ENCODE measurements at regions not wholly inside any gene's neighbourhood (a gene's known extent, or its start where the extent isn't known, plus 50 kb on each side); places are given as distances from the start of the nearest gene placed in this dataset.
A peak's percentile ranks its signal among the peaks of the same experiment; 100 is the strongest.
"Not testable (repeated sequence)": the region's sequence is repeated elsewhere in the genome, so short reads cannot be mapped to it uniquely, and the experiment has no call there.

DNA sequence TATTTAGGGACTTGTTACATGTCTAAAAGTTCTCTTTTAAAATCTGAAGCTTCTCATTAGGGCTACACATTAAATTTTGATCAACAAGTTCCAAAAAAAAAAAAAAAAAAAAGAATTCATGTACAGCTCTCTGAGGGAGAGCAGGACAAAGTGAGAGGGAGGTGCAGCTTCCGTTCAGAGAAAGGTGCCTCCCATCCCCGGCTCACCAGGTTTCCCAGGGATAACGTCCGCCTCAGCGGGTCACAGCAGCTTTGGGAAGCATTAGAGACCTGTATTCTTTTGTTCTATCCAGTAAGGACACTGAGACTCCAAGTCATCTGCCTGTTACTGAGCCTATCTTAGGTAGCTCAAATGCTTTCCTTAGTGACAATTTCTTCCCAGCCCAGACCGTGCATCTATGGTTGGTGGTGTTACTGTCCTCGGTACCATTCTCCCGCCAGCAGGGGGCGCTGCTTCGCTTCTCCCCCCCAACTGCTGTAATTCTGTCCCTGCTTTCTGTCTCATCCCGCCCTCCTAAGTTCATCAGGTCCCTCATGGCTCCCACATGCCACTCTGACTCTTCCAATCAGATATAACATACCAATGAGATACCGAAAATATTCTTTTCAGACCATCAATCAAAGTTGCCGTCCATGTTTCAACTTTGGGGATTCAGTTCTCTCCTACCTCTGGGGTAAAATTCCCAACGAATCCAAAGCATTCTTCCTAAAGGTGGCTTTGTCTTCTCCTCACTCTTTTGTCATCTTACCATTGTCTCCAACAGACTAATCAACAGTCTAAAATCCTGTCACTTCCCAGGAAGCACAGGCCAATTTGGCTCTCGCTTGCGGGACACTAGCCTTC is 466.5 kb downstream of the METTL4 start:
- peak in 2 of 3 experiments; percentile 4 to 9 for DNase-seq (ENCODE audit: low read depth in 3 of 3)

DNA sequence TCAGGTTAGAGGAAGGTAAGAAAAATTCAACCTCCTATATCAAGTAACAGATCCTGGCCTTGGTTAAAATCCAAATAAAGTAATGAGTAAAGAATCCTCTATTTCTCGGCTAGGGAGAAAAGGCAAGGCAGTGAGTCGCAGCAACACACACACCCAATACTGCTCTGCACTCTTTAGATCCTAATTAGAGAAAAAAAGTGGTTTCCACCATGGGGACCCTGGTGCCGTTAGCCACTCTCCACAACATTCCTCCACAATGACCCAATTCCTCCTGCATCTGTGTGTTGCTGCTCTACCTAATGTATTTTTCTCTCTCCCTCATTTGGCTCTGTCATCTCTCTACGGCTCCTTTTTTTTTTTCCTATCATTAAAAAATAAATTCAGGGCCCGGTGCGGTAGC is 462.7 kb downstream of the METTL4 start:
- DNase-seq (ENCODE audit: low read depth in 3 of 3): no peak

DNA sequence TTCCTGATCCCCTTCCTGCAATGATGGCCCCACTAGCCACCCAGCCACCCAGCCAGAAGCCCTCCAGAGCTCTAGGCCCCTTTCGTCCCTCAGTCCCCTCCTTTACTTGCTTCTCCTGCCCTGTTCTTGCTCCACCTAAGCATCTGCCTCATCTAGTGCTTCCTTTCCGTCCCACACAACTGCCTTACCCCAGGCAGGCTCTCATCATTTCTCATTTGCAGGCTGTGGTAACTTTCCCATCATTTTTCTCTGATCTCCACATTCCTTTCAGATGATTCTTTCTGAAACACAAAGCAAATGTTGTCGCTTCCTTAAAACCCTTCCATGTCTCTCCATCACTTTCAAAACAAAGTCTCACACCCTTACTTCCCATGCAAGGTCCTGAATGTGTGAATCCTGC is 459.8 kb downstream of the METTL4 start:
- DNase-seq (ENCODE audit: low read depth in 3 of 3): no peak

DNA sequence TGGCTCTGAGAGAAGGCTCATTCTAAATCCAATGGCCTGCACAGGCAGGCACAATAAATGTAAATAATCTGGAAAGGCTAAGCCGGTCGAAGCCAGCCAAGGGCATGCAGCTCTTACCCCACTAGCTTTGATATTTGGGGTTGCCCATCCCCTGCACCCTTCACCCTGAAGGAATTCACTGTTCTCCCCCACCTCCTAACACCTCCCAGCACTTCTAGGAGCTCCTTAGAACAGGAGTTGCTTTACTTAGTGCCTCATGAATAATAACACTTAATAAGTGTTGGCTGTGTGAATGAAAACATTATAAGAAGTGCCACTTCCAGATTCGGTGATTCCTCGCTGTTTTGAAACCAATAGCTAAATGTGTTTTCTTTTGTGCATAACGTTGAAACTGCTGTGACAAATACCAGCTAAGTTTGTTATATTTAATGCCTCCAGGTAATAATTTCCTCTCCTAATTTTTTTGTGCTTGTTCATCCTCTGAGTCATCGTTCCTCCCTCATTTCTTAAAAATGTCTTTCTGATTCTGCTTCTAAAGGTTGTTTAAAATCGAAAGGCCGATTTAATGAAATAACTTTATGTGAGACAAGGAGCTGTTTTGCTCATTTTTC is 458.8 kb downstream of the METTL4 start:
- DNase-seq (ENCODE audit: low read depth in 3 of 3): no peak

DNA sequence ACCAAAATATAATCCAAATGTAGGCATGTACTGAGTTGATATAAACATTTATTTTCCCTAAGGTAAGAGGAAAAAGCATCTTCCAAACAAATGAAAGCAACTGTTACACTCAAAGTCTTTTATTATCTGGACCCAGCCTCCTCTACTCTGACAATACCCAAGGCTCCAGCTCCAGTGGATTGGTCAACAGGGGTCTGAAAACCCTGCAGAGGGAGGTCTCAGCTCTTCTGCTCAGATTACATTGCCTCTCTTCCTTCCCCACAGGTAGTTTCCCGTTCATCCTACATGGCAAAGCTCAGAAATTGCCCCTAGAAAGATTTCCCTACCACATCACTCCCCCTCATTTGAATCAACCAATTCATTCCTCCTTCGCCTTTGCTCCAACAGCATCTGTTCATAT is 457.0 kb downstream of the METTL4 start:
- DNase-seq (ENCODE audit: low read depth in 3 of 3): no peak

DNA sequence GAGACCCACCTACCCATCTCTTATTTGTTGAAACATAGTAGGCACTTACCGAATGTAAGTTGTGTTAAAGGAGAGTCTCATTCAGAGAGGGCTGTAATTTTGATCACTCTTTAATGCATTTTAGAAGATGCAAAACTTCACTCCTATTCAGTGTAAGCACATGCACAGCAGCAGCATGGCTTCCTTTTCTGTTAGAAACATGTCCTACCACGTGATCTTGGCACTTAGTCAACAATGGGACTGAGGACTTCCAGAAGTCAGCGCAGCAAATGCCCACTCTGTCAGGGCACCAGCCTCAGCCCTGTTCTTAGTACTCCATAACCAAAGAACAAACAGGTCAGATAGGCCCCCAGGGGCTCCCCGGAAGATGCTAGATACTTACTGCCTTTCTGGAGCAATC is 456.5 kb downstream of the METTL4 start:
- no peak for DNase-seq (ENCODE audit: low read depth in 3 of 3)

DNA sequence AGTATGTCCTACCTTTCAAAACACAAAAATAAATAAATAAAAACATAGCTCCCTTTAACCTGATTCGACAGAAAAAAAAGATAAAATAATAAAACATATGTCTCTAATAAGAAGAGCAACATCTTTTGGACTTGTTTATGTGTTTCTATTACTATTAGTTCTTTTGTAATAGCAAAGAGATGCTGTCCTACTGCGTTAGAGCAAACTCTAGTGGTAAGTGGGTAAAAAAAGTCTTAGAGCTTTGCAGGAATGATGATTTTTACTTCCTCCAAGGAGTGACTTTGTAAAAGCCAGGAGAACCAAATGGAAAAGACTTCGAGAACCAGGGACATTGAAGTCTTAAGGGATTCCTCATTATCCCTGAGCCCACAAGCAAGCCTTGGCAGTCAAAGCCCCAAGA is 450.1 kb downstream of the METTL4 start:
- no peak for DNase-seq (ENCODE audit: low read depth in 3 of 3)

DNA sequence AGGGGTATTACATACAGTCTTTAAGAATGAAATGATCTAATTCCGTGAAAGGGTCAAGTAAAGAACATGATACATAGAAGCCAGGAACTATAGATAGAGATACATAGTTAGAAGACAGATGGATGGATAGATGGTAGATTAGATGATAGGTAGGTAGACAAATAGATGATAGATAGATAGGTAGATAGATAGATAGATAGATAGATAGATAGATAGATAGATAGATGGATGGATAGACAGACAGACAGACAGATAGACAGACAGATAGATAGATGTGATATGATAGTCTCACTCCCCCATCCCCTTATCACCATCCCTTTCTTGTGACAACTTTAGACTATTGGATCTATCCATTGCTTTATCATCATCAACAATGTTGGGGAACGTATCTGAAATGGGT is 448.2 kb downstream of the METTL4 start:
- no peak for DNase-seq (ENCODE audit: low read depth in 3 of 3)

DNA sequence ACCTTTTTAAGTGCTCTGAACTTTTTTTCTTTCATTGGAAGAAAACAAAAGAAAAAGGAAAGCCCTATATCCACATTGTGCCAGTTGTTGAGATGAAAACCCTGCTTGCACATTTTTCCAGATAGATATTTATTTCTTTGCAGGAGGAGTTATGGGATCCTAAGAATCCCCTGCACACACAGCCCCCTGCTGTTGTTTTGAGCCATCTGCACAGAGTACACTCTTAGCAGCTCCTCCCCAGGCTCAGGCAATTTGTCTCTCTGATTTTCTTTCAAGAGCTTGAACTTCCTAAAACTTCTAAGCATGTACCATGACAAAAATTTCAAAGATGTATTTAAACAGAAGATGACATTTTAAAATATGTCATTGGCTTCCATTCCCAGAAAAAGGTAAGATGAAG is 436.9 kb downstream of the METTL4 start:
- DNase-seq (ENCODE audit: low read depth in 3 of 3): no peak

DNA sequence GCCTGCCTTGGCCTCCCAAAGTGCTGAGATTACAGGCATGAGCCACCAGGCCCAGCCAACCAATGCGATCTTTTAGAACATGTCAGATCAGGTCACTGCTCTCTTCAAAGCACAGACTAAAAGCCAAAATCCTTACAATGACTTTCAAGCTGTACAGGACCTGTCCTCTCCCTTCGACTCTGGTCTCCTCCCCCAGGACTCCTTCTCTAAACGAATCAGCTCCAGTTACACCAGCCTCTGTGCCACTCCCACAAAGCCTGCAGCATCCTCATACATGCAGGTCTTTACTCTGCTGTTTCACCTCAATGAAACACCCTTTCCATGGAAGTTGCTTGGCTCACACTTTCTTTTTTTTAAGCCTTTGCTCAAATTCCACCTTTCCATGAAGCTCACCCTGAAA is 436.0 kb downstream of the METTL4 start:
- DNase-seq (ENCODE audit: low read depth in 3 of 3): no peak

DNA sequence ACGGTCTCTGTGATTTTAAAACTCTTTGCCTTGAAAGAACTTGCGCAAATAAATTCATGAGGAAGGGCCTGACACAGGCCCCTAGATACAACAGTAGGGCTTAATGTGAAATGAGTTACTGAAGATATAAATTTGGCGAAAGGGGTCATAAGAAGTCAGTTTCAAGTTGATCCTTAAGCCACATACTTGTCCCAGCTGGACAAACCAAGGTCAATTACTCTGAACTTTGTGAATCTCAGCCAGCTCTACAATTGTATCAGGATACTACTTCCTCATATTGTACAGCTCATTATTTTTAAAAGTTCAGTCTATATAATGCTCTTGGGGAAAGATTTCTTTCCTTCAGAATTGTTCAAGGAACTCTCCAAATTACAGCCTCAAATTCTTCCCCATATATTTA is 432.8 kb downstream of the METTL4 start:
- no peak for DNase-seq (ENCODE audit: low read depth in 3 of 3)

DNA sequence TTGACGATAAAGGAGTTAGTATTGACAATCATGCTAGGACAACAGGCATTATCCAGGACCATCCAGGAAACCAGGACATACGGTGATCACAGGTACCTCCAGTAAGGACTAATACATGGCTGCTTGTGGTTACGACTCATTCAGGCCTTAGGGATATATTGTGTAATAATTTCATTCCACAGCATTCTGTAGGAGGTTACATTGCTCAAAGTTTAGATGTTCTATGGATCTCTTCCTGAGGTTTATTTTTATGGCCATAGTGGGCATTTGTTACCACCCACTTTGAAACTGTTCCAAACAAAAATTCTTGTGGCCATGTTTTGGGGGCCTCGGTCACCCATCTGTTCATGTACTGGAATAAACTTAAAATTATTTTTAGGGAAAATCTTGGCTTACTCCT is 431.6 kb downstream of the METTL4 start:
- DNase-seq (ENCODE audit: low read depth in 3 of 3): no peak

DNA sequence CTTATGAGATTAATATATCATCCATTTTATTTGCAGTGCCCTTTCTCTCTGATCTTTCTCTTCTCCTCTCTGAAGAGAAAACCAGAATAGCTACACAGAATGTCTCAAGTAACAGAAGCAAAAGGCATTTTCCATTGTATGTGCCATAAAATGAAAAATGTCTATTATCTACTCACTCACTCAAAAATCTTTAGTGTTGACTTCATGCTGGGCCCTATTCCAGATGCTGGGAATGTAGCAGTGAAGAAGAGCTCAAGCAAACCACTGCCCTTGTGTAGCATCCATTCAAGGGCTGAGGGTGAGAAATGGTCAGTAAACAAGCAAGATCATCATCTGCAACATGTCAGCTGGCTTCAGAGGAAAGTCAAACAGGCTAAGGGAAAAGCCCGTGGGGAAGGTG is 427.7 kb downstream of the METTL4 start:
- no peak for DNase-seq (ENCODE audit: low read depth in 3 of 3)

DNA sequence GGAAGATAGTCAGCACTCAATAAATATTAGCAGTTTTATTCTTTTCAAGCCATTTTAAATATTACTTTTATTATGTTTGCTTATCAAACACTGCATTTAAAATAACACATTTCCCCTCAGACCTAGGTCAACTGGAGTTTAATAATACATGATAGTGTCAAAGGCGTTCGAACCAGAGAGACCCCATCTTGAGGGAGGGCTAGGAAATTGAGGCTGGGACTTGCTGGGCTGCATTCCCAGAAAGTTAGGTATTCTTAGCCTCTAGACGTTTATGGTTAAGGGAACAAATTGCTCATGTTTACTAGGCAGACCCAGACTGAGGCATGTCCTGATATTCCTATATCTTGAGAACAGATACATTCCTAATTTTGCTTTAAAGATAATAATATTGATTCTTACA is 426.5 kb downstream of the METTL4 start:
- no peak for DNase-seq (ENCODE audit: low read depth in 3 of 3)

DNA sequence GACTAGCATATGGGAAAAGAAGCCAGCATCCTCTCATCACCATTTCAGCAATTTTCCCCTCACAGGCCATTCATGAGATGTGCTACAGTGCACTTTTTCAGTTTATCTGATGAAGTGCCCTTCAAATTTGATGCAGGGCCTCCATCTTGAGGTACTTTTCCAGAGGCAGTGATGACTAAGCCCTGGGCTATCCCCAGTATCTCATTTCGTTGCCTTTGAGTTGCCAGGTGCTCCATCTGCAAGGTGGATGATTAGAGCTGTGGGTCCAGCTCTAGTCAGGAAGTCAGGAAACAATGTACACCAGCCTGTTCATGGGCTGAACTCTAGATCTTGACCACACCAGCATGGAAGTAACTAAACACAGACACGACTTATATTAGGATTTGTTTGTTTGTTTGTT is 425.2 kb downstream of the METTL4 start:
- no peak for DNase-seq (ENCODE audit: low read depth in 3 of 3)

DNA sequence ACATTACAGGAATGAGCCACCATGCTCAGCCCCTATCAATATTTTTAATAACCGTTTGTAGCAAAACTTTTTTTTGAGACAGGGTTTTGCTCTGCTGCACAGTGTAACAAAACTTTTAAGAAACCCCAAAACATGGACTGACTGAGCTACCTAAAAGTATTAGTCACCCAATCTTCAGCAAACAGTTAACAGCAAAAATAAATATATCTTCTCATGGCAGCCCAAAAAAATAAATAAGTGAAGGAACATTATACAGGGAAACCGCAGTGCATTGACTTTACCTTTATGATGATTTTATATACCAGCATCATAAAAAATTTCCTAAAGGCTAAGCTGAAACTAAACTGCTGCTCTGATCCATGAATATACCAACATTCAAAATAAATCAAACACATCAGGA is 424.6 kb downstream of the METTL4 start:
- no peak for DNase-seq (ENCODE audit: low read depth in 3 of 3)

DNA sequence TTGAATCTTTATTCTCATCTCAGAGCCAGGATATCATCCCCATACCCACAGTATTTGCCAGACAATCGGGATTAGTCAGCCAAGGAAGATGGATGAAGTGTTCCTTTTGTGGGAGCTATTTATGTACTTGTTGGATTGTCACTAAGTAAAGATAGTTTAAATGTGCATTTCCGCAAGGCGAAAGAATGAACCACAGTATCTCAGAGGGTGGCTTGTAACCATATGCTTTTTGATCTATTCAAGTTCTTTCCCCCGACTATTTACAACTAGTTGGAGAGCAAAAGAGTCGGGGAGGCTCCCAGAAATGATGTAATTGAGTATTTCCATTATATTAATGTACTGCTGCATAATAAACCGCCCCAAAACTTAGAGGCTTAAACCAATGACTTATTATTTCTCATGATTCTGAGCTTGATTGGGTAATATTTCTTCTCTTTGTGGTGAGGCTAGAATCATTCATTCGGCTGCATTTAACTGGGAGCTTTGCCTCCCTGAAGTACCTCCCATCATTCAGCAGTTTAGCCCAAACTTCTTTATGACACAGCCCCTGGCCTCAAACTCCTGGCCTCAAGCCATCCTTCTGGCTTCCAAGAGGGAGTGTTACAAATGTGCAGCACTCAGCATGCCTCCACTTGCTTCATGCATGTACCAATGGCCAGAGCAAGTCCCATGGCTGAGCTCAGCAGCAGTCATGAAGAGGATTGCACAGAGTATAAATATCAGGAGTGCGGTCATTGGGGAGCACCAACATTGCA is 423.7 kb downstream of the METTL4 start:
- DNase-seq (ENCODE audit: low read depth in 3 of 3): no peak

DNA sequence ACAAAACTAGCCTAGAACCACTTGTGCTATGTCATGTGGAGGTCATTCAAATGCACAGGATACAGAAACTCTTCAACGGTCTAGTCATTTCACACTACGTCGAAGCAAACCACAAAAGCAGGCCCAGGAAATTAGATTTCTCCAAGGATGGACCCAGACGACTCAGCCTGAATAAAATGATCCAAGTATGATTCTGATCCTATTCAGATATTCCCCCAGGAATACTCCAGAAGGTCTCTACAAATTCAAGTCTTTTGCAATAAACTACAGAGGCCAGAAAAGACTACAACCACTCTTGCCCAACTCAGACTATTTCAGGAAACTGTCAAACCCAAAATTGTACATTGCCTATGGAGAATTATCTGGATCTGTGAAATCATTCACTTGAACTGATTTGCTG is 422.5 kb downstream of the METTL4 start:
- no peak for DNase-seq (ENCODE audit: low read depth in 3 of 3)

DNA sequence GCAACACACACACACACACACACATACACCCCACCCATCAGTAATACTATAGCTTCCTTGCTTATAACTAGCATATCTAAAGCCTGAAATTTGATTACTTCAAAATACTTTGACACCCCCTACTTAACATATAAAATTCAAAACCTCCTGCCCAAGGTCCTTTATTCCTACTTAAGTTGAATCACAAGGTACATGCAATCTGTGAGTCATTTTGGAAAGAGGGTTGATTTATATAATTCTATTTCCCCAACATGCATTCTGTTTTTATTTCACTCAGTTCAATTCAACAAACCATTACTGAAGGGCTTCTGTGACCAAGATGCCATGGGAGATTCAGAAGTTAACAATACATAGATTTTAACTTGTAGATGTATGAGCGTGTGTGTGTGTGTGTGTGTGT is 420.7 kb downstream of the METTL4 start:
- no peak for DNase-seq (ENCODE audit: low read depth in 3 of 3)

DNA sequence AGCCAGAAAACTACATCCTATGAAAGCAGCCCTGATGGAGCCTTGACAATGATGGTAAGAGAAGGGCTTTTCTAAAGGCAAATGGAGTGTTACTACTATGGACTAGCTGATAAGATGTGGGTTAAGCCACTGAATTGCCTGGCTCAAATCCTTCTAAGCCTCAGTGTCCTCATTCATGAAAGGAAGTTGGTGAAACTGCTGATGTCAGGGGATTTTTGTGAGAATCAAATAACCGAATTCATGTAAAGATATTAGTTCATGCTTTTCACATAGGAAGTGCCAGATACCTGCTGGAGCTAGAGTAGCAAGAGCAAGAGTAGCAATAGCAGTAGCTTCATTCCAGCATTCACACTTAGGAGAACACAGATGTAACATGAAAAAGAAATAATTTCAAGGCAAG is 417.0 kb downstream of the METTL4 start:
- no peak for DNase-seq (ENCODE audit: low read depth in 3 of 3)

DNA sequence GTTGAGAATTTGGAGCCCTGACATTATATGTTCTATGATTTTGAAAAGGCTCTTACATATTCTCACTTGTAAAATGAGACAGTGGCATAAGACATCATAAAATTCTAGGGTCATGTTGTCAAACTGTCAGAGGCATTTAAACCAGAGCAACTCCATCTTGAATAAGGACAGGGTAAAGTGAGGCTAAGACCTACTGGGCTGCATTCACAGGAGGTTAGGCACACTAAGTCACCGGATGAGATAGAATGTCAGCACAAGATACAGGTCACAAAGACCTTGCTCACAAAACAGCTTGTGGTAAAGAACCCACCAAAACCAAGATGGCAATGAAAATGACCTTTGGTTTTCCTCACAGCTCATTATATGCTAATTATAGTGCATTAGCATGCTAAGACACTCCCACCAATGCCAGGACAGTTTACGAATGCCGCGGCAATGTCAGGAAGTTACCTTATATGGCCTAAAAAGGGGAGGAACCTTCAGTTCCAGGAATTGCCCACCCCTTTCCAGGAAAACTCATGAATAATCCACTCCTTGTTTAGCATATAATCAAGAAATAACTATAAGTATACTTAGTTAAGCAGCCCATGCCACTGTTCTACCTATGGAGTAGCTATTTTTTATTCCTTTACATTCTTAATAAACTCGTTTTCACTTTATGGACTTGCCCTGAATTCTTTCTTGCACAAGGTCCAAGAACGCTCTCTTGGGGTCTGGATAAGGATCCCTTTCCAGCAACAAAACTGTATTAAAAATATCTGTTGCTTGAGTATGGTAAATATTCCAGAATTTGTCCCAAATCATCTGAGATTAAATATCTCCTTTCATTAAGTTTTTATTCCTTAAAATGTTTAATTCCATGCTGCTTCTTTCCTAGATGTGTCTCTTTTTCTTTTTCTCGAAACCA is 406.4 kb downstream of the METTL4 start:
- no peak for DNase-seq (ENCODE audit: low read depth in 3 of 3)

DNA sequence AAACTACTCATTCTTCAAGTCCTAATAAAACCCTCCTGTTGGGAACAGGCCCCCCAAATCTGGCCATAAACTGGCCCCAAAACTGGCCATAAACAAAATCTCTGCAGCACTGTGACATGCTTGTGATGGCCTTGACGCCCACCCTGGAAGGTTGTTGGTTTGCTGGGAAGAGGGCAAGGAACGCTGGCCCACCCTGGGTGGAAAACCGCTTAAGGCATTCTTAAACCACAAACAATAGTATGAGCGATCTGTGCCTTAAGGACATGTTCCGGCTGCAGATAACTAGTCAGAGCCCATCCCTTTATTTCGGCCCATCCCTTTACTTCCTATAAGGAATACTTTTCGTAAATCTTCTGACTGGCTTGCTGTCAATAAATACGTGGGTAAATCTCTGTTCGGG is 404.4 kb downstream of the METTL4 start:
- not testable (repeated sequence) for DNase-seq (ENCODE audit: low read depth in 3 of 3)

All from stimulated activated CD4-positive, alpha-beta T cell treated with anti-CD3 and anti-CD28 coated beads, TNF-alpha, amount 100 ng/mL, for 4 hours (primary cell).